NCI-H82 treated with DMSO at 0.1 percent for 48 hours (cell line): ENCODE measurements at regions not wholly inside any gene's neighbourhood (a gene's known extent, or its start where the extent isn't known, plus 50 kb on each side); places are given as distances from the start of the nearest gene placed in this dataset.
"Not testable (repeated sequence)": the region's sequence is repeated elsewhere in the genome, so short reads cannot be mapped to it uniquely, and the experiment has no call there.

Experiments used
- DNase-seq: peaks from one replicate; lab custom pipeline; 2025; ENCODE audit not compliant: unreplicated experiment; lab: John Stamatoyannopoulos, UW

DNA sequence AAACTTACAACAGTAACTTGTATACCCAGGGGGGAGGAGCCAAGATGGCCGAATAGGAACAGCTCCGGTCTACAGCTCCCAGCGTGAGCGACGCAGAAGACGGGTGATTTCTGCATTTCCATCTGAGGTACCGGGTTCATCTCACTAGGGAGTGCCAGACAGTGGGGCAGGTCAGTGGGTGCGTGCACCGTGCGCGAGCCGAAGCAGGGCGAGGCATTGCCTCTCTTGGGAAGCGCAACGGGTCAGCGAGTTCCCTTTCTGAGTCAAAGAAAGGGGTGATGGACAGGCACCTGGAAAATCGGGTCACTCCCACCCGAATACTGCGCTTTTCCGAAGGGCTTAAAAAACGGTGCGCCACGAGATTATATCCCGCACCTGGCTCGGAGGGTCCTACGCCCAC lies 278.8 kb downstream of the FAM47B start:
- DNase-seq, result not testable (repeated sequence)

- no peak for DNase-seq
Observed at GRCh38 chrX:35244088-35244741, 301.6 kb downstream of the FAM47B start.

DNA sequence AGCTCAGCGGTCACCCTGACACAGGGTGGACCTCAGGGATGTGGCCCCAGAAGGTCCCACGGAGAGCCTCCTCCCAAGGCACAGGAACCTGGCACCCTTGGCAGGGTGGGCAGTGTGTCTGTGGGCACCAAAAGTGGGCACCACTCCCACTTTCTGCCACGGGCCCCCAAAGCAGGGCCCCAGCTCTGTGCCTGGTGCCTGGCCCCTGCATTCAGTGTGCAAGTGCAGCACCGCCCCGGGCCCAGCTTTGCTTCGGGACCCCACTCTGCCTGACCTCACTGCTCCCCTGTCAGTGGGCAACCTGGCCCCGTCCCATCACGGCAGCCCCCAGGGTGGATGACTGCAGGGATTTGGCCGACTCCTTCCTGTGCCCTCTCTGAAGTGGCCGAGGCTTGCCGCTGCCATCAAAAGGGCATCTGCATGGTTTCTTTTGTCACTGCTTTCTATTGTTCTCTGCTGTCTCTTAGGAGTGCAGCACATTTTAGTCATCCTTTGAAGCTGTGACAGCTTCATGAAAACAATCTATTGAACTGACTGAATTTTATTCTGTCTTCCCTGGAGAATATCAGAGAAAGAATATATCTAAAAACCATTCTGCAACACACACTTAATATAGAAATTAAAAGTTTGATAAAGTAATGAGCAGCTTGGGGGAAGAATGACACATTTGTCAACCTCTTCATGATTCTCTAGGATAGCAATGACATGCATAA lies 302.4 kb downstream of the FAM47B start:
- no peak for DNase-seq

GRCh38 chrX:35251226-35251625 lies 308.6 kb downstream of the FAM47B start:
- no peak for DNase-seq

DNA sequence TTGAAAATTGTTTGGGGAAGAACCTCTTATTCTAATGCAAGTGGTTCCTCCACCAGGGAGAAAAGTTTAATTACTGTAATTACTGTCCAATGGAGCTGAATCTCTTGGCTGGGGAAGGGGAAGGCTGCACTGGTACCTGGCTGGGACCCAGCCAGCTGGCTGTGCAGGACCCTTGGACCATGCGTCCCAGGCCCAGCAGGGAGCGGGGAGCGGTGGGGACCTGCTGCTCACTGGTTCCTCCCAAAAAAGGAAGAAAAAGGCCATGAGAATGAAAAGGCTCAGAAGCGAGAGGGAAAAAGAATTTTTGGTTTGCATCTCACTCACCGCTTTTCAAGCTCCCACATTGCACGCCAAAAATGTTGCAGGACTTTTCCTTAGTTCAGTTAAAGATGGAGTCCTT lies 333.5 kb downstream of the FAM47B start:
- DNase-seq, result no peak

GRCh38 chrX:35285289-35285962 lies 342.8 kb downstream of the FAM47B start:
- no peak for DNase-seq

GRCh38 chrX:35288657-35289056 lies 346.1 kb downstream of the FAM47B start:
- no peak for DNase-seq

DNA sequence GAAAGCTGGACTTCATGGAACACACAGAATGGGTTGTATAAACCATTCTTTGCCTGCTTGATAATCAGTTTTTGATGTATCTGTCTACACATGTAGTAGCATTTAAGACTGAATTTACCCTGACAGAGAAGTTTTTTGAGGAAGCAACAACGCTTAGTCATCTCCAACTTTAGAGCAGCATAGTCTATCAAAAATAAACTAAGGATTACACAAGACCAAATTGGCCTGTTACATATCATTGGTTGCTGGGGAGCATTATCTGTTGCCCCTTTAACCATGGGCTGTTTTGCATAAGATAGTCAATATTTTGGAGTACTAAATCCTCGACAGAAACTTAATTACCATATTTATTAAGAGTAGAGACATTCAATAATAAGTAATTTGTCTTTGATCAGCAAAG lies 347.4 kb downstream of the FAM47B start:
- DNase-seq, result no peak

GRCh38 chrX:35291013-35291412 lies 348.4 kb downstream of the FAM47B start:
- DNase-seq, result no peak

DNA sequence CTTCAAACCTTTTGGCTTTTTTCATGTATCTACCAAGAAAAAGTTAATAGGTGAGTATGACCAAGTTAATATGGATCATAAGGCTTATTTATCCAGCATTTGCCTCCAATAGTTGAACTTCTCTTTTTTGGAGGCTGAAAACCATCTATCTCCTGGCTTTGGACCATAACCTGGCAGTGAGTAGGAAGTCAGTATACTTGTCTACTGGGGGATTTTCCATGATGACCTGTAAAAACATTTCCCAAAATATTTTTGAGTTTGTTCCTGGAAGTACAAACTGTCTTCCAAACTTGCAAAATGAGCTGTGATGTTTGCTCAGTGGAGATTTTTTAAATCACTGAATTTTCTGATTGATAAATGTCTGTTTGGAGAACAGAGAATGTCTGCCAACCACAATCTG lies 349.9 kb downstream of the FAM47B start:
- no peak for DNase-seq

GRCh38 chrX:35305037-35305436 lies 362.4 kb downstream of the FAM47B start:
- DNase-seq, result not testable (repeated sequence)

- DNase-seq, result no peak
Observed at GRCh38 chrX:35339796-35340195, 397.2 kb downstream of the FAM47B start.

DNA sequence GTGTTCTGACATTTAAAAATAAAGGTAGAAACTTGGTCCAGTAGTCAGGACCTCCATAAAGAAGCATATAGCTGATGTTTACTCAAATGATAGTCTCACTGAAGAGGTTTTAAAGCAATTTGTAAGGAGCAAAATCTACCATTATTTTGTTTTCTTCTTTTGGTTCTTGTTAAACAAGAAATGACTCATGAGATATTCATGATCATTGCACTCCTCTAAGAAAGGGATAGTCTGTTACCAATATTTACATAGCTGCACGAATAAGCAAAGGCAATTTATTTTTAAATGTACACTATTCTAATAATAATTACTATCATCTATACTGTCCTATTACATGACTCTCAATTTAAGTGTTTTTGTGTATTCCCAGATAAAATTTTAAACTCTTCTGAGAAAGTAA lies 397.9 kb downstream of the FAM47B start:
- DNase-seq, result no peak

DNA sequence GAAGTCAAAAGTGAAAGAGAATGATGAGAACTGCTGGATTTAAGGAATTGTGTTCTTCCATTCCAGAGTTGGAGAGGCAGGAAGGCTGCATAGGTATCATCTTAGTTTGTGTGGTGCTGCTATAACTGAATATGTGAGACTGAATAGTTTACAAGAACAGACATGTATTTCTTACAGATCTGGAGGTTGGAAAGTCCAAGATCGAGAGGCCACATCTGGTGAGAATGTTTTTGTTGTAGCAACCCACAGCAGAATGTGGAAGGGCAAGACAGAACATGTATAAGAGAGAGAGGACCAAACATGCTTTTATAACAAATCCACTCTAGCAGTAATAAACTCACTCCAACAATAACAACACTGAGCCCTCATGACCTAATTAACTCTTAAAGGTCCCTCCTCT lies 408.6 kb downstream of the FAM47B start:
- DNase-seq, result no peak

- DNase-seq, result no peak
Observed at GRCh38 chrX:35351795-35352483, 409.3 kb downstream of the FAM47B start.

GRCh38 chrX:35357656-35358055 lies 415.1 kb downstream of the FAM47B start:
- no peak for DNase-seq

DNA sequence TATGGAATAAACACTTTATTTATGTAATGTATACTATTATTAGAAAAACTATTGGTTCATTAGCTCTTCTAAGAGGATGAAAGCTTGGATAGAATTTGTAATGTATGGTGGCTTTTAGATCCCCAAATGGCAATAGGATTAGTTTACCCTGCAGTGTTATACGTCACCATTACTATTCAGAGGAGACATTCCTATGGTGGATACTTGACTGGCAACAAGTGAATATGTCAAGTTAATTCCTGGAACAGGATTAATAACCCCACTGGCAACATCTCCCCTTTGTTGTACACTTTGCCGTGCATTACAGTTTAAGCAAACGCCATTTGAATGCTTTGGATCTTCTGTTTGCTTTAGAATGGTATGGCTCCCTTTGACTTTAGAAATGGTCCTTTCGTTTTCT lies 420.3 kb downstream of the FAM47B start:
- DNase-seq, result no peak

DNA sequence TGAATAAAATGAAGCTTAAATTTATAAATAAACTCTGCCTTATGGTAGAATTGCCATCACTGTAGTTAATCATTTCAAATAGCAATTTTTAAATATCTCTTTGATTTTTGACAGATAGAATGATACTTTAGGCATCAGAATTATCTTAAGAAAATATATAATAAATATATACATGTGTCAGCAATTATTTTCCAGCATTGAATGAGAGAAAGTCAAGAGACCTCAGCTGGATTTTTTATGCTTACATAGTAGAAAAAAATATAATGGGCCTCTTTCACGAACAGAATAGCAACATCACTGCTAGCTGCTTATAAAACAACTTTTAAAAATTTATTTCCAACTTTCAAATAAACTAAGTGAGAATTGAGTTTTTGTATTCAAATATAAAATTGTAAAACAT lies 424.0 kb upstream of the MAGEB16 start:
- no peak for DNase-seq

GRCh38 chrX:35380808-35381700 lies 417.1 kb upstream of the MAGEB16 start:
- peak; percentile 2 for DNase-seq

GRCh38 chrX:35381709-35382108 lies 416.4 kb upstream of the MAGEB16 start:
- DNase-seq, result not testable (repeated sequence)

- DNase-seq, result no peak
Observed at GRCh38 chrX:35382966-35383365, 415.2 kb upstream of the MAGEB16 start.
